Choroid plexus epithelial cell (primary cell): ENCODE measurements at regions not wholly inside any gene's neighbourhood (a gene's known extent, or its start where the extent isn't known, plus 50 kb on each side); places are given as distances from the start of the nearest gene placed in this dataset.
A peak's percentile ranks its signal among the peaks of the same experiment; 100 is the strongest.
"Not testable (repeated sequence)": the region's sequence is repeated elsewhere in the genome, so short reads cannot be mapped to it uniquely, and the experiment has no call there.

Experiments
- DNase-seq: peaks from one replicate; pipeline ENCODE4 v3.0.0-alpha.2; 2010; ENCODE audit warnings: low read depth
- H3K4me3 ChIP-seq: 2 replicates; pipeline ENCODE4 v1.5.1; 2011; ENCODE audit warnings: low read depth, mild to moderate bottlenecking, control low read depth, low read length, moderate library complexity
- TF ChIP-seq, protein P1 (sequence below): conservative IDR thresholded peaks from 2 replicates; pipeline ENCODE4 v1.5.1; 2011; ENCODE audit warnings: low read depth, mild to moderate bottlenecking, control low read depth, inconsistent platforms, low read length, moderate library complexity

DNA sequence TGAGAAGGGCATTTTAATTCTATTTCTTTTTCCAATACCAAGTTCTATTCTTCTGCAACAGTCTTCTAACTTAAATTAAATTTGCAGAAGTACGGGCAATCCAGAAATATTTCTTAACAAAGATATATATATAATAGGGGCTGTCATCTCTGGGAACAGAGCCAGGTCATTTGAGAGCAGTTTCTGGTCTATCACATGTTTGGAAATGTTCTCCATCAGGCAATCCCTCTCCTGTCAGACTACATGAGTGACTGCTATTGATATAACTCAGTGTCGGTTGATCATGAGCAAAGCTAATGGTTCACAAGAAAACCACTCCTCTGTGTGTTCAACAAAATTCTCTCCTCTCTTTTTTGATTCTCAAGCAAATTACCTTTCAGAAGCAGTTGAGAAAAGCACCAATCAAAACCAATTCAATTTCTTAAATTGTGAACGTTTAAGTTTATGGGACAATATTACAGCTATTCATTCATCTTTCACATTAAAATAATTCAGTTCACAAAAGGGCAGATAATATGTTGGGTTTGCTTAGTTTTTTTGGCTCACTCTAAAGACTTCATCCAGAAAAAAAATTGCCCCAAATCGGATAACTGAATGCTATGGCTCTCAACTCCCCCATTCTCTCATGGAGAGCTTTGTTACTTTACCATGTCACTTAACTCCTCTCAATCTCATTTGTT is 152.9 kb upstream of the TGFBR2 start:
- peak; percentile 33 for DNase-seq
- no peak overlapping the region for H3K4me3 ChIP-seq
- TF ChIP-seq, protein P1, sequence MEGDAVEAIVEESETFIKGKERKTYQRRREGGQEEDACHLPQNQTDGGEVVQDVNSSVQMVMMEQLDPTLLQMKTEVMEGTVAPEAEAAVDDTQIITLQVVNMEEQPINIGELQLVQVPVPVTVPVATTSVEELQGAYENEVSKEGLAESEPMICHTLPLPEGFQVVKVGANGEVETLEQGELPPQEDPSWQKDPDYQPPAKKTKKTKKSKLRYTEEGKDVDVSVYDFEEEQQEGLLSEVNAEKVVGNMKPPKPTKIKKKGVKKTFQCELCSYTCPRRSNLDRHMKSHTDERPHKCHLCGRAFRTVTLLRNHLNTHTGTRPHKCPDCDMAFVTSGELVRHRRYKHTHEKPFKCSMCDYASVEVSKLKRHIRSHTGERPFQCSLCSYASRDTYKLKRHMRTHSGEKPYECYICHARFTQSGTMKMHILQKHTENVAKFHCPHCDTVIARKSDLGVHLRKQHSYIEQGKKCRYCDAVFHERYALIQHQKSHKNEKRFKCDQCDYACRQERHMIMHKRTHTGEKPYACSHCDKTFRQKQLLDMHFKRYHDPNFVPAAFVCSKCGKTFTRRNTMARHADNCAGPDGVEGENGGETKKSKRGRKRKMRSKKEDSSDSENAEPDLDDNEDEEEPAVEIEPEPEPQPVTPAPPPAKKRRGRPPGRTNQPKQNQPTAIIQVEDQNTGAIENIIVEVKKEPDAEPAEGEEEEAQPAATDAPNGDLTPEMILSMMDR = no peak

DNA sequence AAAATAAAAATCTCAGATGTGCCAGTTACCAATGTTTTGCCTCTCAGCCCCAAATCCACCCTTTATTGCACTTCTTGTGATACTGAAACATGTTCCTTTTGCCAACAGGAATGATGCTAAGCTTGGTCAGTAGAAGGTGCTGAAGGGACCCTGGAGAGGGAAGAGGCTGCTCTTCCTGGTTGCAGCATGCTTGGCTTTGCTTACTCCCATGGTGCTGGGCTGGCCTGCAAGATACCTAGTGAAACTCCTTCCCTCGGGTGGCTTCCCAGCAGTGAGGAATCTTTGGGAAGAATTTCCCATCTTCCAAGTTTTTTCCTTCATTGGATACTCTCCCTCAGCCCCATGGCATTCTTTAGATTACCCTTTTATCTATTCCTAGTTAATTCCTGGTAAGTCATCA is 151.8 kb upstream of the TGFBR2 start:
- no peak for DNase-seq
- TF ChIP-seq, protein P1 = no peak
- no peak overlapping the region for H3K4me3 ChIP-seq

DNA sequence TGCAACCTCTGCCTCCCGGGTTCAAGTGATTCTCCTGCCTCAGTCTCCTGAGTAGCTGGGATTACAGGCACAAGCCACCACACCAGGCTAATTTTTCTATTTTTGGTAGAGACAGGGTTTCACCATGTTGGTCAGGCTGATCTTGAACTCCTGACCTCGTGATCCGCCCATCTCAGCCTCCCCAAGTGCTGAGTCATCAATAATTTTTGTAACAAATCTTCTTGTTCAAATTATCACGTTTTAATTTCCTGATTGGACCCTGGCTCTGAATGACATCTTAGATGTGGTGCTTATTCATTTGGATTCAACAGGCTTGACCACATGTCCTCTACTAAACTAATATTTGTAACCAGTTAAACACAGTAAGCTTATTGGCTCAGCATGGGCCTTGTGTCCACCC is 151.3 kb upstream of the TGFBR2 start:
- not testable (repeated sequence) for DNase-seq, H3K4me3 ChIP-seq

GRCh38 chr3:30455840-30456239 is 150.6 kb upstream of the TGFBR2 start:
- no peak overlapping the region for H3K4me3 ChIP-seq
- TF ChIP-seq, protein P1 = no peak
- DNase-seq = no peak

GRCh38 chr3:30456264-30456663 is 150.1 kb upstream of the TGFBR2 start:
- TF ChIP-seq, protein P1 = no peak
- H3K4me3 ChIP-seq = no peak overlapping the region
- DNase-seq = no peak

GRCh38 chr3:30457081-30457480 is 149.3 kb upstream of the TGFBR2 start:
- DNase-seq = no peak
- TF ChIP-seq, protein P1 = no peak
- no peak overlapping the region for H3K4me3 ChIP-seq

GRCh38 chr3:30457726-30458125 is 148.7 kb upstream of the TGFBR2 start:
- TF ChIP-seq, protein P1 = no peak
- no peak overlapping the region for H3K4me3 ChIP-seq
- no peak for DNase-seq
